Upper lobe of right lung (tissue), 1 donor: ENCODE measurements at regions not wholly inside any gene's neighbourhood (a gene's known extent, or its start where the extent isn't known, plus 50 kb on each side); places are given as distances from the start of the nearest gene placed in this dataset.
"Not testable (repeated sequence)": the region's sequence is repeated elsewhere in the genome, so short reads cannot be mapped to it uniquely, and the experiment has no call there.

Source experiments
- ATAC-seq: fragments of 200-7000 bp; cut with Tn5 transposase; one replicate; pipeline ENCODE4 v1.9.1; 2020; ENCODE audit warnings: mild to moderate bottlenecking, moderate library complexity
- DNase-seq: peaks from one replicate; pipeline ENCODE4 v3.0.0-alpha.2; 2020
- H3K27ac ChIP-seq: fragments of 200-600 bp; one replicate; pipeline ENCODE4 v1.8.0; 2022
- H3K27me3 ChIP-seq: fragments of 200-600 bp; one replicate; pipeline ENCODE4 v1.8.0; 2022; ENCODE audit warnings: mild to moderate bottlenecking
- H3K36me3 ChIP-seq: fragments of 200-600 bp; one replicate; pipeline ENCODE4 v1.8.0; 2022
- H3K4me1 ChIP-seq: fragments of 200-600 bp; one replicate; pipeline ENCODE4 v1.8.0; 2022
- H3K4me3 ChIP-seq: fragments of 200-600 bp; one replicate; pipeline ENCODE4 v1.8.0; 2022; ENCODE audit warnings: mild to moderate bottlenecking
- H3K9me3 ChIP-seq: fragments of 200-600 bp; one replicate; pipeline ENCODE4 v1.8.0; 2022
- CTCF ChIP-seq: fragments of 200-600 bp; IDR thresholded peaks from one replicate; pipeline ENCODE4 v1.8.0; 2022; ENCODE audit warnings: antibody characterized with exemption
- intact Hi-C: fragments of 100-400 bp; cut with DNase I; formaldehyde crosslinking; loops from one replicate; pipeline ENCODE4 v1.11.0; 2022
- donor health status: DM: no; HTN: yes; CAD: no; lungs with severe emphysema.

- Histone ChIP-seq H3K27me3 (peaks cover 21% of the 10 kb centered on the region), H3K36me3 (no peaks in the 10 kb centered on the region), H3K27ac (no peak overlapping the region), H3K4me3 (no peak overlapping the region), H3K4me1 (peaks cover 22% of the 10 kb centered on the region), H3K9me3 (no peaks in the 10 kb centered on the region)
- no peak for DNase-seq
- ATAC-seq, result no peak
- TF ChIP-seq CTCF, result no peak
- intact Hi-C loops, result no loop called here
These were observed 127.0 kb upstream of the CIBAR2 start for GRCh38 chr16:85239239-85239638.

GRCh38 chr16:85239871-85240270, 127.6 kb upstream of the CIBAR2 start:
- Histone ChIP-seq H3K9me3 (no peaks in the 10 kb centered on the region), H3K27me3 (peaks cover 17% of the 10 kb centered on the region), H3K4me3 (no peak overlapping the region), H3K36me3 (no peaks in the 10 kb centered on the region), H3K27ac (no peak overlapping the region), H3K4me1 (peaks cover 20% of the 10 kb centered on the region)
- intact Hi-C loops, result no loop called here
- TF ChIP-seq CTCF, result no peak
- ATAC-seq (no peak), DNase-seq (no peak)

- ATAC-seq (no peak), DNase-seq (no peak)
- Histone ChIP-seq H3K4me3 (no peak overlapping the region), H3K36me3 (no peaks in the 10 kb centered on the region), H3K27me3 (peaks cover 9% of the 10 kb centered on the region), H3K4me1 (peaks cover 15% of the 10 kb centered on the region), H3K9me3 (no peaks in the 10 kb centered on the region), H3K27ac (no peak overlapping the region)
- intact Hi-C loops, result no loop called here
- TF ChIP-seq CTCF, result no peak
These were observed 129.0 kb upstream of the CIBAR2 start for GRCh38 chr16:85240982-85241924.

- DNase-seq (no peak), ATAC-seq (no peak)
- intact Hi-C loops, result no loop called here
- Histone ChIP-seq H3K27ac (no peak overlapping the region), H3K27me3 (peaks cover under 1% of the 10 kb centered on the region), H3K9me3 (no peaks in the 10 kb centered on the region), H3K36me3 (no peaks in the 10 kb centered on the region), H3K4me3 (no peak overlapping the region), H3K4me1 (peaks cover 13% of the 10 kb centered on the region)
- no peak for TF ChIP-seq CTCF
These were observed 129.9 kb upstream of the CIBAR2 start for GRCh38 chr16:85242140-85242539.

- no peak for TF ChIP-seq CTCF
- no peaks in the 10 kb centered on the region for H3K36me3 ChIP-seq
These were observed 131.0 kb upstream of the CIBAR2 start for GRCh38 chr16:85243308-85243707.

GRCh38 chr16:85244452-85244851, 132.2 kb upstream of the CIBAR2 start:
- DNase-seq, ATAC-seq, H3K9me3 ChIP-seq, H3K27ac ChIP-seq, H3K36me3 ChIP-seq, H3K4me1 ChIP-seq, H3K4me3 ChIP-seq, intact Hi-C loops, H3K27me3 ChIP-seq: not testable (repeated sequence)

More at GRCh38 chr16:85243308-85243707, 131.0 kb upstream of the CIBAR2 start:
- Histone ChIP-seq H3K27me3 (no peaks in the 10 kb centered on the region), H3K9me3 (no peaks in the 10 kb centered on the region), H3K27ac (no peak overlapping the region), H3K4me3 (no peak overlapping the region), H3K4me1 (peaks cover 5% of the 10 kb centered on the region)
- intact Hi-C loops, result no loop called here
- ATAC-seq (no peak), DNase-seq (no peak)
